Type B pancreatic cell (in vitro differentiated cells): ENCODE measurements at regions not wholly inside any gene's neighbourhood (a gene's known extent, or its start where the extent isn't known, plus 50 kb on each side); places are given as distances from the start of the nearest gene placed in this dataset.

Source experiments
- DNase-seq: peaks from one replicate; pipeline ENCODE4 v3.0.0; 2021; ENCODE audit warnings: mixed read lengths; ENCODE audit not compliant: unreplicated experiment; ENCODE audit errors: extremely low spot score
- H3K27ac Mint-ChIP-seq: 2 replicates; pipeline ENCODE4 v1.8.0; 2021; ENCODE audit warnings: mild to moderate bottlenecking, mixed read lengths
- H3K27me3 Mint-ChIP-seq: 2 replicates; pipeline ENCODE4 v1.8.0; 2021; ENCODE audit warnings: mixed read lengths
- H3K36me3 Mint-ChIP-seq: 2 replicates; pipeline ENCODE4 v1.8.0; 2021; ENCODE audit warnings: mixed read lengths
- H3K4me1 Mint-ChIP-seq: one replicate; pipeline ENCODE4 v1.8.0; 2021; ENCODE audit warnings: mixed read lengths; ENCODE audit not compliant: unreplicated experiment
- H3K4me3 Mint-ChIP-seq: 2 replicates; pipeline ENCODE4 v1.8.0; 2021; ENCODE audit warnings: mild to moderate bottlenecking, mixed read lengths
- H3K9me3 Mint-ChIP-seq: 2 replicates; pipeline ENCODE4 v1.8.0; 2021; ENCODE audit warnings: mixed read lengths
- CTCF ChIP-seq: fragments of 200-600 bp; sonication (generic); conservative IDR thresholded peaks from 2 replicates; pipeline ENCODE4 v1.5.0; 2021; ENCODE audit warnings: antibody characterized with exemption, mild to moderate bottlenecking

GRCh38 chr10:104576611-104577010 is 64.5 kb upstream of the SORCS3 start:
- peaks cover 5% of the 10 kb centered on the region for H3K9me3 Mint-ChIP-seq
- H3K36me3 Mint-ChIP-seq, result peaks cover 3% of the 10 kb centered on the region
- TF ChIP-seq CTCF, result no peak
- H3K27ac Mint-ChIP-seq, result no peak overlapping the region
- no peak for DNase-seq
- no peak overlapping the region for H3K4me3 Mint-ChIP-seq
- peaks cover 36% of the 10 kb centered on the region for H3K27me3 Mint-ChIP-seq
- H3K4me1 Mint-ChIP-seq, result peaks cover 6% of the 10 kb centered on the region

GRCh38 chr10:104577163-104577562 is 63.9 kb upstream of the SORCS3 start:
- Mint-ChIP-seq H3K36me3 (peaks cover 3% of the 10 kb centered on the region), H3K4me1 (peaks cover 6% of the 10 kb centered on the region), H3K27me3 (peaks cover 36% of the 10 kb centered on the region), H3K9me3 (peaks cover 5% of the 10 kb centered on the region), H3K27ac (no peak overlapping the region), H3K4me3 (no peak overlapping the region)
- no peak for DNase-seq
- no peak for TF ChIP-seq CTCF

GRCh38 chr10:104577861-104578521 is 63.1 kb upstream of the SORCS3 start:
- Mint-ChIP-seq H3K4me1 (peaks cover 6% of the 10 kb centered on the region), H3K9me3 (peaks cover 5% of the 10 kb centered on the region), H3K36me3 (peaks cover 3% of the 10 kb centered on the region), H3K27me3 (peaks cover 41% of the 10 kb centered on the region), H3K4me3 (no peak overlapping the region), H3K27ac (no peak overlapping the region)
- peak; percentile 40 for TF ChIP-seq CTCF
- DNase-seq, result no peak

GRCh38 chr10:104578671-104579070 is 62.4 kb upstream of the SORCS3 start:
- Mint-ChIP-seq H3K4me1 (peaks cover 6% of the 10 kb centered on the region), H3K27me3 (peaks cover 44% of the 10 kb centered on the region), H3K4me3 (no peak overlapping the region), H3K9me3 (peaks cover 5% of the 10 kb centered on the region), H3K27ac (no peak overlapping the region), H3K36me3 (peaks cover 3% of the 10 kb centered on the region)
- no peak for DNase-seq
- no peak for TF ChIP-seq CTCF

- DNase-seq, result no peak
- no peak for TF ChIP-seq CTCF
- H3K27me3 Mint-ChIP-seq, result peaks cover 47% of the 10 kb centered on the region
- H3K4me3 Mint-ChIP-seq, result no peak overlapping the region
- H3K27ac Mint-ChIP-seq, result no peak overlapping the region
- peaks cover 6% of the 10 kb centered on the region for H3K4me1 Mint-ChIP-seq
- H3K36me3 Mint-ChIP-seq, result peaks cover 3% of the 10 kb centered on the region
- H3K9me3 Mint-ChIP-seq, result peaks cover 5% of the 10 kb centered on the region
These were observed 62.0 kb upstream of the SORCS3 start for GRCh38 chr10:104579136-104579535.
